Tibial artery (tissue), 4 donors: ENCODE measurements at regions not wholly inside any gene's neighbourhood (a gene's known extent, or its start where the extent isn't known, plus 50 kb on each side); places are given as distances from the start of the nearest gene placed in this dataset.
A peak's percentile ranks its signal among the peaks of the same experiment; 100 is the strongest.

ENCODE experiments used
- DNase-seq, 2 donors: peaks; one replicate each; pipeline ENCODE4 v3.0.0-alpha.2; 2019
- H3K27ac ChIP-seq, 2 donors: fragments of 200-600 bp; sonication (generic) in 1 of 2; 1 replicate in 1 of 2; 2 replicates in 1 of 2; pipeline ENCODE4 v1.5.1; 2018 to 2019; ENCODE audit warnings: mild to moderate bottlenecking in 1 of 2
- H3K27me3 ChIP-seq, 2 donors: fragments of 200-600 bp; sonication (generic) in 1 of 2; one replicate each; pipeline versions ENCODE4 v1.5.1 to v1.6.0; 2016 to 2019
- H3K36me3 ChIP-seq, 3 donors: fragments of 200-600 bp; sonication (generic) in 2 of 3; one replicate each; pipeline ENCODE4 v1.5.1; 2016 to 2019; ENCODE audit warnings: mild to moderate bottlenecking in 2 of 3
- H3K4me1 ChIP-seq, 4 donors: fragments of 200-600 bp; sonication (generic) in 2 of 4; 1 replicate in 3 of 4; 2 replicates in 1 of 4; pipeline ENCODE4 v1.5.1; 2016 to 2019
- H3K4me3 ChIP-seq, 2 donors: fragments of 200-600 bp; sonication (generic) in 1 of 2; 1 replicate in 1 of 2; 2 replicates in 1 of 2; pipeline ENCODE4 v1.5.1; 2018 to 2019; ENCODE audit warnings: mild to moderate bottlenecking in 2 of 2
- H3K9me3 ChIP-seq, 3 donors: fragments of 200-600 bp; sonication (generic) in 1 of 3; one replicate each; pipeline ENCODE4 v1.5.1; 2016 to 2019
- CTCF ChIP-seq, 2 experiments: fragments of 200-600 bp in 1 of 2; fragments of 450-650 bp in 1 of 2; IDR thresholded peaks; one replicate each; pipeline ENCODE4 v1.5.1; 2017 to 2019; ENCODE audit warnings: antibody characterized with exemption in 2 of 2, mild to moderate bottlenecking in 1 of 2, moderate library complexity in 1 of 2
- intact Hi-C: fragments of 100-400 bp; cut with DNase I; formaldehyde crosslinking; loops from one replicate; pipeline ENCODE4 v1.15.0; 2023; ENCODE audit warnings: low total_unique reads

GRCh38 chr6:47405273-47405672 is 72.3 kb upstream of the CD2AP start:
- Histone ChIP-seq H3K36me3 (no peaks in the 10 kb centered on the region), H3K9me3 (no peaks in the 10 kb centered on the region), H3K27me3 (no peaks in the 10 kb centered on the region), H3K4me1 (peaks cover 0 to 10% (median 0%) of the 10 kb centered on the region in 4 donors), H3K4me3 (no peak overlapping the region), H3K27ac (no peak overlapping the region)
- TF ChIP-seq CTCF (IDR thresholded peaks at IDR 0.05), result no peak
- intact Hi-C loops, result no loop called here
- no peak for DNase-seq

GRCh38 chr6:47407300-47408281 is 70.0 kb upstream of the CD2AP start:
- Histone ChIP-seq H3K4me1 (peaks cover 0 to 10% (median 0%) of the 10 kb centered on the region in 4 donors), H3K4me3 (no peak overlapping the region), H3K27ac (no peak overlapping the region), H3K9me3 (no peaks in the 10 kb centered on the region), H3K36me3 (no peaks in the 10 kb centered on the region), H3K27me3 (no peaks in the 10 kb centered on the region)
- intact Hi-C loops, result no loop called here
- no peak for DNase-seq
- TF ChIP-seq CTCF (IDR thresholded peaks at IDR 0.05), result no peak

GRCh38 chr6:47413752-47414422 is 63.7 kb upstream of the CD2AP start:
- peak; percentile 75 to 85 for TF ChIP-seq CTCF (IDR thresholded peaks at IDR 0.05)
- H3K27ac ChIP-seq, result peak overlapping the region in 1 of 2 donors; percentile 36
- H3K4me1 ChIP-seq, result peaks cover 0 to 6% (median 1%) of the 10 kb centered on the region in 4 donors
- peak in 1 of 2 donors; percentile 25 for DNase-seq
- H3K36me3 ChIP-seq, result no peaks in the 10 kb centered on the region
- H3K27me3 ChIP-seq, result no peaks in the 10 kb centered on the region
- no peaks in the 10 kb centered on the region for H3K9me3 ChIP-seq
- peak overlapping the region; percentile 44 to 51 for H3K4me3 ChIP-seq
- intact Hi-C loops, result no loop called here

GRCh38 chr6:47414423-47415167 is 63.0 kb upstream of the CD2AP start:
- DNase-seq, result no peak
- Histone ChIP-seq H3K27me3 (no peaks in the 10 kb centered on the region), H3K9me3 (no peaks in the 10 kb centered on the region), H3K4me1 (peaks cover 0 to 6% (median 1%) of the 10 kb centered on the region in 4 donors), H3K36me3 (no peaks in the 10 kb centered on the region), H3K27ac (peak overlapping the region; percentile 36 to 50), H3K4me3 (peak overlapping the region; percentile 44 to 51)
- intact Hi-C loops, result no loop called here
- no peak for TF ChIP-seq CTCF (IDR thresholded peaks at IDR 0.05)
